GM12878 (cell line): ENCODE measurements at regions not wholly inside any gene's neighbourhood (a gene's known extent, or its start where the extent isn't known, plus 50 kb on each side); places are given as distances from the start of the nearest gene placed in this dataset.

Experiments
- ATAC-seq: fragments of 200-7000 bp; cut with Tn5 transposase; 3 replicates; pipeline ENCODE4 v1.9.1; 2020; ENCODE audit warnings: mild to moderate bottlenecking, moderate library complexity
- BruUV-seq: library from RNA; stranded (reverse); fragments of 400-500 nt; replicated peaks from 2 replicates; lab custom pipeline; 2021; lab: Mats Ljungman, UMichigan
- CTCF ChIA-PET: fragments of 300-600 bp; sonication (Branson Sonifier 250); formaldehyde crosslinking; extraction: SDS; loops from one replicate; lab custom pipeline; 2021; ENCODE audit warnings: inconsistent platforms; lab: Yijun Ruan, JAX
- POLR2A ChIA-PET: fragments of 350-600 bp; formaldehyde crosslinking; extraction: SDS; loops from one replicate; lab custom pipeline; 2021; ENCODE audit warnings: inconsistent platforms; lab: Charles Lee
- RAD21 ChIA-PET: fragments of 300-600 bp; sonication (Branson Sonifier 250); formaldehyde crosslinking; loops from one replicate; lab custom pipeline; 2023; ENCODE audit warnings: antibody characterized with exemption; ENCODE audit not compliant: unreplicated experiment; lab: Charles Lee
- SMC1A ChIA-PET: fragments of 300-600 bp; sonication (Branson Sonifier 250); formaldehyde crosslinking; loops from one replicate; lab custom pipeline; 2023; ENCODE audit not compliant: unreplicated experiment, uncharacterized antibody; lab: Charles Lee
- DNase-seq: peaks from one replicate; pipeline ENCODE4 v3.0.0-alpha.2; 2011; ENCODE audit warnings: low read depth, low spot score
- FAIRE-seq: peaks from 3 replicates; lab custom pipeline; 2011; peaks lifted over from hg19 to GRCh38; lab: Jason Lieb, UNC
- H2AFZ ChIP-seq: 2 replicates; pipeline ENCODE4 v1.6.0; 2011; ENCODE audit warnings: low read depth, low read length, control low read depth; ENCODE audit not compliant: control insufficient read depth
- H3K27ac ChIP-seq: 2 replicates; pipeline ENCODE4 v1.5.1; 2011; ENCODE audit warnings: control low read depth; ENCODE audit not compliant: control insufficient read depth, insufficient read depth
- H3K27me3 ChIP-seq, 2 experiments: replicated peaks in 1 of 2; 2 replicates each; pipeline versions ENCODE4 v1.6.0 to v1.6.1; 2011; ENCODE audit warnings: low read length in 1 of 2; ENCODE audit not compliant: control insufficient read depth in 2 of 2, insufficient read depth in 2 of 2
- H3K36me3 ChIP-seq, 2 experiments: 2 replicates each; pipeline ENCODE4 v1.5.1; 2011; ENCODE audit warnings: low read length in 1 of 2; ENCODE audit not compliant: control insufficient read depth in 2 of 2, insufficient read depth in 2 of 2
- H3K4me1 ChIP-seq: 2 replicates; pipeline ENCODE4 v1.6.1; 2011; ENCODE audit warnings: mild to moderate bottlenecking, low read length, moderate library complexity, mixed read lengths; ENCODE audit not compliant: control insufficient read depth, insufficient read depth
- H3K4me2 ChIP-seq: 2 replicates; pipeline ENCODE4 v1.6.0; 2011; ENCODE audit warnings: control low read depth; ENCODE audit not compliant: control insufficient read depth, insufficient read depth
- H3K4me3 ChIP-seq: fragments of 200-600 bp; sonication (generic); 2 replicates; pipeline ENCODE4 v1.5.1; 2016
- H3K79me2 ChIP-seq: 2 replicates; pipeline ENCODE4 v1.6.0; 2011; ENCODE audit warnings: low read length; ENCODE audit not compliant: control insufficient read depth, insufficient read depth
- H3K9ac ChIP-seq: 2 replicates; pipeline ENCODE4 v1.8.0; 2011; ENCODE audit warnings: low read length, control low read depth, mixed read lengths; ENCODE audit not compliant: control insufficient read depth, insufficient read depth
- H3K9me3 ChIP-seq: replicated peaks from 3 replicates; pipeline ENCODE4 v1.5.1; 2011; ENCODE audit warnings: mild to moderate bottlenecking, low read length; ENCODE audit not compliant: control insufficient read depth, insufficient read depth
- H4K20me1 ChIP-seq: 2 replicates; pipeline ENCODE4 v1.6.0; 2011; ENCODE audit not compliant: control insufficient read depth, insufficient read depth
- ATF3 ChIP-seq: IDR thresholded peaks from 2 replicates; pipeline ENCODE4 v1.6.1; 2011; ENCODE audit warnings: low read depth, mild to moderate bottlenecking, low read length, moderate library complexity, borderline replicate concordance; ENCODE audit errors: extremely low read depth
- IRF4 ChIP-seq: IDR thresholded peaks from 2 replicates; pipeline ENCODE4 v1.6.1; 2011; ENCODE audit warnings: low read depth, low read length
- KAT2A ChIP-seq: conservative IDR thresholded peaks from 2 replicates; pipeline ENCODE4 v1.6.1; 2011; ENCODE audit warnings: low read depth, low read length; ENCODE audit not compliant: control insufficient read depth
- MAX ChIP-seq: IDR thresholded peaks from 2 replicates; pipeline ENCODE4 v1.6.1; 2012; ENCODE audit warnings: low read depth, low read length, improper control_type of control experiment
- MTA3 ChIP-seq: IDR thresholded peaks from 2 replicates; pipeline ENCODE4 v1.6.1; 2012; ENCODE audit warnings: low read length, inconsistent platforms, borderline replicate concordance
- PRDM15 ChIP-seq: fragments of 450-650 bp; formaldehyde crosslinking; IDR thresholded peaks from 2 replicates; pipeline ENCODE4 v1.4.0; 2020; ENCODE audit warnings: mild to moderate bottlenecking, moderate library complexity
- RELA ChIP-seq: fragments of 450-650 bp; IDR thresholded peaks from 2 replicates; pipeline ENCODE4 v1.8.0; 2014; ENCODE audit warnings: borderline replicate concordance; ENCODE audit not compliant: partially characterized antibody
- ZSCAN29 ChIP-seq: fragments of 450-650 bp; IDR thresholded peaks from 2 replicates; pipeline ENCODE4 v1.6.1; 2017; ENCODE audit warnings: mild to moderate bottlenecking, moderate library complexity
- WGBS: methylation state at CpG from one replicate; pipeline ENCODE4 v1.1.6; 2016; ENCODE audit warnings: low lambda C conversion rate; ENCODE audit not compliant: insufficient replicate concordance, insufficient coverage; ENCODE audit errors: missing lambda C conversion rate; 5-methylcytosine and 5-hydroxymethylcytosine counted together
- in situ Hi-C: fragments of 300-500 bp; cut with MboI; formaldehyde crosslinking; loops from 9 replicates; pipeline ENCODE4 v1.14.3; 2018; ENCODE audit warnings: mixed read lengths
- intact Hi-C: fragments of 100-400 bp; cut with micrococcal nuclease; formaldehyde crosslinking; loops from one replicate; pipeline ENCODE4 v1.14.2; 2022; ENCODE audit not compliant: unreplicated experiment

GRCh38 chr5:12019306-12019705 lies 115.1 kb upstream of the CTNND2 start (continued):
- TF ChIP-seq ATF3 (no peak), MTA3 (no peak)

- Histone ChIP-seq H4K20me1 (no peaks in the 10 kb centered on the region), H3K36me3 (no peaks in the 10 kb centered on the region), H3K79me2 (no peaks in the 10 kb centered on the region), H3K4me2 (no peak overlapping the region), H3K4me3 (no peak overlapping the region), H2AFZ (no peak overlapping the region), H3K27me3 (no peaks in the 10 kb centered on the region), H3K9me3 (no peaks in the 10 kb centered on the region), H3K9ac (no peak overlapping the region), H3K27ac (no peak overlapping the region), H3K4me1 (no peaks in the 10 kb centered on the region)
- in situ Hi-C loops (loop anchor here (25.0 kb wide), 2 partner anchors 755 to 1555 kb away; no protein-coding TSS in a partner anchor), intact Hi-C loops (no loop called here)
- DNase-seq (no peak), FAIRE-seq (no peak), ATAC-seq (no peak)
- ChIA-PET SMC1A (no interaction called here), POLR2A (no interaction called here), CTCF (no interaction called here), RAD21 (no interaction called here)
- 42% methylated on average over 10 of the region's 10 CpGs for WGBS
- BruUV-seq: no TSS peak
- TF ChIP-seq KAT2A (no peak), PRDM15 (CRISPR knock-in tag) (no peak), RELA (no peak), MAX (no peak), IRF4 (no peak), ZSCAN29 (no peak)
These were observed 112.8 kb upstream of the CTNND2 start for GRCh38 chr5:12017007-12017406.
